Type B pancreatic cell (in vitro differentiated cells): ENCODE measurements at regions not wholly inside any gene's neighbourhood (a gene's known extent, or its start where the extent isn't known, plus 50 kb on each side); places are given as distances from the start of the nearest gene placed in this dataset.

Experiments used
- DNase-seq: peaks from one replicate; pipeline ENCODE4 v3.0.0; 2021; ENCODE audit warnings: mixed read lengths; ENCODE audit not compliant: unreplicated experiment; ENCODE audit errors: extremely low spot score
- H3K27ac Mint-ChIP-seq: 2 replicates; pipeline ENCODE4 v1.8.0; 2021; ENCODE audit warnings: mild to moderate bottlenecking, mixed read lengths
- H3K27me3 Mint-ChIP-seq: 2 replicates; pipeline ENCODE4 v1.8.0; 2021; ENCODE audit warnings: mixed read lengths
- H3K36me3 Mint-ChIP-seq: 2 replicates; pipeline ENCODE4 v1.8.0; 2021; ENCODE audit warnings: mixed read lengths
- H3K4me1 Mint-ChIP-seq: one replicate; pipeline ENCODE4 v1.8.0; 2021; ENCODE audit warnings: mixed read lengths; ENCODE audit not compliant: unreplicated experiment
- H3K4me3 Mint-ChIP-seq: 2 replicates; pipeline ENCODE4 v1.8.0; 2021; ENCODE audit warnings: mild to moderate bottlenecking, mixed read lengths
- H3K9me3 Mint-ChIP-seq: 2 replicates; pipeline ENCODE4 v1.8.0; 2021; ENCODE audit warnings: mixed read lengths
- TF ChIP-seq, protein P1 (sequence below): fragments of 200-600 bp; sonication (generic); conservative IDR thresholded peaks from 2 replicates; pipeline ENCODE4 v1.5.0; 2021; ENCODE audit warnings: antibody characterized with exemption, mild to moderate bottlenecking

- Mint-ChIP-seq H3K27me3 (no peaks in the 10 kb centered on the region), H3K4me1 (peaks cover 9% of the 10 kb centered on the region), H3K36me3 (no peaks in the 10 kb centered on the region), H3K9me3 (peaks cover 5% of the 10 kb centered on the region), H3K27ac (no peak overlapping the region), H3K4me3 (no peak overlapping the region)
- TF ChIP-seq, protein P1, sequence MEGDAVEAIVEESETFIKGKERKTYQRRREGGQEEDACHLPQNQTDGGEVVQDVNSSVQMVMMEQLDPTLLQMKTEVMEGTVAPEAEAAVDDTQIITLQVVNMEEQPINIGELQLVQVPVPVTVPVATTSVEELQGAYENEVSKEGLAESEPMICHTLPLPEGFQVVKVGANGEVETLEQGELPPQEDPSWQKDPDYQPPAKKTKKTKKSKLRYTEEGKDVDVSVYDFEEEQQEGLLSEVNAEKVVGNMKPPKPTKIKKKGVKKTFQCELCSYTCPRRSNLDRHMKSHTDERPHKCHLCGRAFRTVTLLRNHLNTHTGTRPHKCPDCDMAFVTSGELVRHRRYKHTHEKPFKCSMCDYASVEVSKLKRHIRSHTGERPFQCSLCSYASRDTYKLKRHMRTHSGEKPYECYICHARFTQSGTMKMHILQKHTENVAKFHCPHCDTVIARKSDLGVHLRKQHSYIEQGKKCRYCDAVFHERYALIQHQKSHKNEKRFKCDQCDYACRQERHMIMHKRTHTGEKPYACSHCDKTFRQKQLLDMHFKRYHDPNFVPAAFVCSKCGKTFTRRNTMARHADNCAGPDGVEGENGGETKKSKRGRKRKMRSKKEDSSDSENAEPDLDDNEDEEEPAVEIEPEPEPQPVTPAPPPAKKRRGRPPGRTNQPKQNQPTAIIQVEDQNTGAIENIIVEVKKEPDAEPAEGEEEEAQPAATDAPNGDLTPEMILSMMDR = no peak
- no peak for DNase-seq
These were observed 349.1 kb downstream of the AMY1C start for GRCh38 chr1:104098837-104099236.

DNA sequence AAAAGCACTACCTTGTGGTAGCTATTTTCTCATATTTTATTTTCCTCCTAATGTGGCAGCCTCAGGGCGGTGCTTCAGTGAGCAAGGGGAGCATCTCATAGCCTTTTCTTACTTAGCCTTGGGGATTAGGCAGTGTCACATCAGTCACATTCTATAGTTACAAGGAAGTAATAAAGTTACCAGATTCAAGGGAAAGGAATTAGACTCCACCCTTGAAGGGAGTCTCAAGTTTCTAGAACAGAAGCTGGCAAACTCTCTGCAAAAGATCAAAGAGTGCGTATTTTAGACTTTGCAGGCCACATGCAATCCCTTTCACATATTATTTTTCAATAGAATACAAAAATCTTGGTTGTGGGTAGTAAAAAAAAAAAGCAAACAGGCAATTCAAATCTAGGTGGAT lies 350.4 kb downstream of the AMY1C start:
- H3K9me3 Mint-ChIP-seq = peaks cover 5% of the 10 kb centered on the region
- H3K4me1 Mint-ChIP-seq = peaks cover 9% of the 10 kb centered on the region
- no peaks in the 10 kb centered on the region for H3K27me3 Mint-ChIP-seq
- no peak overlapping the region for H3K4me3 Mint-ChIP-seq
- TF ChIP-seq, protein P1 = no peak
- H3K36me3 Mint-ChIP-seq = no peaks in the 10 kb centered on the region
- no peak for DNase-seq
- peak overlapping the region; percentile 41 for H3K27ac Mint-ChIP-seq

- TF ChIP-seq, protein P1 = no peak
- H3K36me3 Mint-ChIP-seq = no peaks in the 10 kb centered on the region
- peaks cover under 1% of the 10 kb centered on the region for H3K9me3 Mint-ChIP-seq
- H3K4me3 Mint-ChIP-seq = no peak overlapping the region
- no peaks in the 10 kb centered on the region for H3K27me3 Mint-ChIP-seq
- peaks cover under 1% of the 10 kb centered on the region for H3K4me1 Mint-ChIP-seq
- no peak for DNase-seq
- H3K27ac Mint-ChIP-seq = no peak overlapping the region
These were observed 355.8 kb downstream of the AMY1C start for GRCh38 chr1:104105465-104105864.

- no peaks in the 10 kb centered on the region for H3K9me3 Mint-ChIP-seq
These were observed 370.8 kb downstream of the AMY1C start for GRCh38 chr1:104120525-104120924.

GRCh38 chr1:104121271-104121670 lies 371.6 kb downstream of the AMY1C start:
- no peak for DNase-seq
- H3K27ac Mint-ChIP-seq = no peak overlapping the region
- TF ChIP-seq, protein P1 = no peak
- H3K36me3 Mint-ChIP-seq = no peaks in the 10 kb centered on the region
- no peak overlapping the region for H3K4me3 Mint-ChIP-seq
- H3K4me1 Mint-ChIP-seq = no peaks in the 10 kb centered on the region
- H3K9me3 Mint-ChIP-seq = no peaks in the 10 kb centered on the region
- H3K27me3 Mint-ChIP-seq = peaks cover 3% of the 10 kb centered on the region

More at GRCh38 chr1:104120525-104120924, 370.8 kb downstream of the AMY1C start:
- TF ChIP-seq, protein P1 = peak; percentile 56
- no peak overlapping the region for H3K27ac Mint-ChIP-seq
- H3K27me3 Mint-ChIP-seq = peaks cover 3% of the 10 kb centered on the region
- no peak for DNase-seq
- H3K4me3 Mint-ChIP-seq = no peak overlapping the region
- H3K36me3 Mint-ChIP-seq = no peaks in the 10 kb centered on the region
- H3K4me1 Mint-ChIP-seq = no peaks in the 10 kb centered on the region

- Mint-ChIP-seq H3K4me3 (no peak overlapping the region), H3K27ac (no peak overlapping the region), H3K27me3 (no peaks in the 10 kb centered on the region), H3K4me1 (no peaks in the 10 kb centered on the region), H3K9me3 (no peaks in the 10 kb centered on the region), H3K36me3 (no peaks in the 10 kb centered on the region)
- no peak for DNase-seq
- TF ChIP-seq, protein P1 = no peak
These were observed 375.6 kb downstream of the AMY1C start for GRCh38 chr1:104125266-104125665.
